ENCODE measurements at regions not wholly inside any gene's neighbourhood (a gene's known extent, or its start where the extent isn't known, plus 50 kb on each side); places are given as distances from the start of the nearest gene placed in this dataset.

DNA sequence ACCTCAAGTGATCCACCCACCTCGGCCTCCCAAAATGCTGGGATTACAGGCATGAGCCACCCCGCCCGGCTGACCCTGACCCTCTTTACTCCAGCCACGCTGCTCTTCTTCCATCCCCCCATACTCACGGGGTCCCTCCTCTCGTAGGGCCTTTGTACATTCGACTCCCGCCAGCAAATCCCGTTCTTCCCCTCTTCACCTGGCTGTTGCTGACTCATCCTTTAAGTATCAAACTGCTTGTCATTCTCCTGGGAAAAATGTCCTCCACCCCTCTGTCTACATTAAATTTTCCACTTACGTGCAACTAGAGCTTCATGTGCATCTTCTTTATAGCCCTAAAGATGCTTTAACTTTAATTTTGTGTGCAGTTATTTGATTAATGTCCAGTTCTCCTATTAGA, 203.1 kb downstream of the OPA1 start:
- H3K9me3 ChIP-seq (ENCODE audit: low read depth) = no peaks in the 10 kb centered on the region
- H3K4me2 ChIP-seq = no peak overlapping the region
- H3K27me3 ChIP-seq = no peaks in the 10 kb centered on the region
- H3K27ac ChIP-seq = no peak overlapping the region
- no peaks in the 10 kb centered on the region for H3K79me2 ChIP-seq
- TF ChIP-seq EZH2 (IDR thresholded peaks at IDR 0.05; ENCODE audit: borderline replicate concordance) = no peak
- no peak for TF ChIP-seq EZH2phosphoT487 (IDR thresholded peaks at IDR 0.05; ENCODE audit: low read depth, severe bottlenecking, unreplicated experiment)
- no peak for TF ChIP-seq CTCF (IDR thresholded peaks at IDR 0.05; ENCODE audit: poor library complexity)
- H3K36me3 ChIP-seq (replicated peaks; ENCODE audit: insufficient read depth, low read depth) = no peaks in the 10 kb centered on the region
- H3K9me2 ChIP-seq (replicated peaks; ENCODE audit: insufficient read depth) = no peaks in the 10 kb centered on the region
- H3K4me3 ChIP-seq = no peak overlapping the region
- no peak for DNase-seq (ENCODE audit: low spot score)
- no peaks in the 10 kb centered on the region for H4K20me1 ChIP-seq (ENCODE audit: insufficient read depth, poor library complexity, severe bottlenecking)
- H3K4me1 ChIP-seq (ENCODE audit: insufficient read depth) = peaks cover 6% of the 10 kb centered on the region
- 91% methylated on average over 9 of the region's 10 CpGs for WGBS (ENCODE audit: low lambda C conversion rate, missing lambda C conversion rate)
- H2AFZ ChIP-seq = no peak overlapping the region

GRCh38 chr3:193797566-193797965, 204.6 kb downstream of the OPA1 start:
- no peak overlapping the region for H3K4me3 ChIP-seq
- no peak for DNase-seq (ENCODE audit: low spot score)
- 85% methylated on average over 5 of the region's 5 CpGs for WGBS (ENCODE audit: low lambda C conversion rate, missing lambda C conversion rate)
- no peaks in the 10 kb centered on the region for H3K79me2 ChIP-seq
- H3K27me3 ChIP-seq = no peaks in the 10 kb centered on the region
- TF ChIP-seq EZH2 (IDR thresholded peaks at IDR 0.05; ENCODE audit: borderline replicate concordance) (no peak), EZH2phosphoT487 (IDR thresholded peaks at IDR 0.05; ENCODE audit: low read depth, severe bottlenecking, unreplicated experiment) (no peak), CTCF (IDR thresholded peaks at IDR 0.05; ENCODE audit: poor library complexity) (no peak)
- no peaks in the 10 kb centered on the region for H3K9me2 ChIP-seq (replicated peaks; ENCODE audit: insufficient read depth)
- H3K36me3 ChIP-seq (replicated peaks; ENCODE audit: insufficient read depth, low read depth) = no peaks in the 10 kb centered on the region
- H3K9me3 ChIP-seq (ENCODE audit: low read depth) = no peaks in the 10 kb centered on the region
- H3K4me1 ChIP-seq (ENCODE audit: insufficient read depth) = no peaks in the 10 kb centered on the region
- no peak overlapping the region for H2AFZ ChIP-seq
- H3K4me2 ChIP-seq = no peak overlapping the region
- H3K27ac ChIP-seq = no peak overlapping the region
- no peaks in the 10 kb centered on the region for H4K20me1 ChIP-seq (ENCODE audit: insufficient read depth, poor library complexity, severe bottlenecking)

DNA sequence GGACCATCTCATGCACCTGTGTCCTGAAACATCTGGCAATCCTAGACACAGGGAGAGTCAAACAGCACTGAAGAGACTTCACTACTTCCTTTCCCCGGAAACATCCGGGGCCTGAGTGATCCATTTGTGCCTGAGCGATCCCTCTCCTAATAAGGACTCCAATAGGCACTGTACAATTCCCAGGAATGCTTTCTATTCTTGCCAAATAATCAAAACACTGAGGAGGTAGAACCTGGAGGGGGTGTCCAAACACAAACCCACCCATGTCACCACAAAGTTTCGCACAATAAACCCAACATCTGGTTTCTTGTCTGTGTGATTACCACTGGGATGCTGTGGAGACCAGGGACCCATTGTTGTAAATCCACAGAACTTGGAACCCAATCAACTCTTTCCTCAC, 205.0 kb downstream of the OPA1 start:
- TF ChIP-seq EZH2phosphoT487 (IDR thresholded peaks at IDR 0.05; ENCODE audit: low read depth, severe bottlenecking, unreplicated experiment) (no peak), EZH2 (IDR thresholded peaks at IDR 0.05; ENCODE audit: borderline replicate concordance) (no peak), CTCF (IDR thresholded peaks at IDR 0.05; ENCODE audit: poor library complexity) (no peak)
- no peaks in the 10 kb centered on the region for H3K4me1 ChIP-seq (ENCODE audit: insufficient read depth)
- no peaks in the 10 kb centered on the region for H3K27me3 ChIP-seq
- no peaks in the 10 kb centered on the region for H3K9me2 ChIP-seq (replicated peaks; ENCODE audit: insufficient read depth)
- H4K20me1 ChIP-seq (ENCODE audit: insufficient read depth, poor library complexity, severe bottlenecking) = no peaks in the 10 kb centered on the region
- WGBS (ENCODE audit: low lambda C conversion rate, missing lambda C conversion rate) = 88% methylated on average over 4 of the region's 4 CpGs
- no peaks in the 10 kb centered on the region for H3K36me3 ChIP-seq (replicated peaks; ENCODE audit: insufficient read depth, low read depth)
- H3K27ac ChIP-seq = no peak overlapping the region
- no peak overlapping the region for H3K4me3 ChIP-seq
- DNase-seq (ENCODE audit: low spot score) = no peak
- H3K4me2 ChIP-seq = no peak overlapping the region
- no peaks in the 10 kb centered on the region for H3K9me3 ChIP-seq (ENCODE audit: low read depth)
- H2AFZ ChIP-seq = no peak overlapping the region
- H3K79me2 ChIP-seq = no peaks in the 10 kb centered on the region

Measured in hepatocyte (in vitro differentiated cells).